HS-27A (cell line): ENCODE measurements at regions not wholly inside any gene's neighbourhood (a gene's known extent, or its start where the extent isn't known, plus 50 kb on each side); places are given as distances from the start of the nearest gene placed in this dataset.
"Not testable (repeated sequence)": the region's sequence is repeated elsewhere in the genome, so short reads cannot be mapped to it uniquely, and the experiment has no call there.

Experiments used
- DNase-seq: peaks from one replicate; pipeline ENCODE4 v3.0.0-alpha.2; 2012; ENCODE audit warnings: low read depth, missing footprints

DNA sequence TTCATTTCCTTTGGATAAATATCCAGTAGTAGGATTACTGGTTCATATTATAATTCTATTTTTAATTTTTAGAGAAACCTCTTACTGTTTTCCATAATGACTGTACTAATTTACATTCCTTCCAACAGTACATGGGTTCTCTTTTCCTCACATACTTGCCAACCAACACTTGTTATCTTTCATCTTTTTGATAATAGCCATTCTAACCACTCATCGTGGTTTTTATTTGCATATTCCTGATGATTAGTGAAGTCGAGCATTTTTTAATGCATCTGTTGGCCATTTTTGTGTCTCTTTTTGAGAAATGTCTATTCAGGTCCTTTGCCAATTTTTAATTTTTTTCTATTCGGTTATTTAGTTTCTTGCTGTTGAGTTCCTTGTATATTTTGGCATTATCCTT is 457.7 kb upstream of the PDE3A start:
- DNase-seq: no peak

DNA sequence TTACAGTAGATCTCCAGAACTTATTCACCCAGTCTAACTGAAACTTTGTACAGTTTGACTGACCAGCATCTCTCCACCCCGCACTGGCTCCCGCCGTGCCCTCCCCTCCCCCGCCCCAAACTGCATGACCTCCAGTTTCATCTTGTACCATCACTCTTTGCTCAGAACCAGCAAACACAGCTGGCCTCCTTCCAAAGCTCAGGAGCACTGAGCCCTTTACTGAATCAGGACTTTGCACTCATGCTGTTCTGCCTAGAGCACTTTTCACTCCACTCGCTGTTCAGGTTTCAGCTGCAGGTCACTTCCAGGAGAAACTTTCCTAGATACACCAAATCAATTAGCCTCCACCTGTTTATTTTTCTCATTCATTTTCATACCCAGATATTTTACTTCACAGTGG is 455.3 kb upstream of the PDE3A start:
- no peak for DNase-seq

GRCh38 chr12:19915392-19916195 is 452.7 kb upstream of the PDE3A start:
- peak; percentile 23 for DNase-seq

GRCh38 chr12:19916196-19916753 is 452.1 kb upstream of the PDE3A start:
- no peak for DNase-seq

GRCh38 chr12:19916974-19917373 is 451.4 kb upstream of the PDE3A start:
- DNase-seq: no peak

DNA sequence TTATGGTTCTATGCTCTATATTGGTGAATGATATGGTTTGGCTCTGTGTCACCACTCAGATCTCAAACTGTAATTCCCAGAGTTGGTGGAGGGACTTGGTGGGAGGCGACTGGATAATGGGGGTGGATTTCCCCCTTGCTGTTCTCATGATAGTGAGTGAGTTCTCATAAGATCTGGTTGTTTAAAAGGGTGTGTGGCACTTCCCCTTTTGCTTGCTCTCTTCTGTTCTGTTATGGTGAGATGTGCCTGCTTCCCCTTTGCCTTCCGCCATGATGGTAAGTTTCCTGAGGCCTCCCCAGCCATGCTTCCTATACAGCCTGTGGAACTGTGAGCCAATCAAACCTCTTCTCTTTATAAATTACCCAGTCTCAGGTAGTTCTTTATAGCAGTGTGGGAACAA is 446.6 kb upstream of the PDE3A start:
- DNase-seq: not testable (repeated sequence)

DNA sequence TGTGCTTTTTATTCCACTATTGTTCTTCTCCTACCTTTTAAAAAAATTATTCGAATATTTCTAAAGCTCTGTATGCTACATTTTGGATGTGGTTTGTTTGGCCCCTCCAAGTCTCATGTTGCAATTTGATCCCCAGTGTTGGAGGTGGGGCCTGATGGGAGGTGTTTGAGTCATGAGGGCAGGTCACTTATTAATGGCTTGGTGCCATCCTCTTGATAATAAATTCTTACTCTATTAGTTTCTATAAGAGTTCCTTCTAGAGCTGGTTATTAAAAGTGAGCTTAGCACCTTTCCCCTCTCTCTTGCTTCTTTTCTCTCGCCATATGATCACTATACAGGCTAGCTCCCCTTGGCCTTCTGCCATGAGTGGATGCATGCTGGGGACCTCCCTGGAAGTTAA is 445.6 kb upstream of the PDE3A start:
- no peak for DNase-seq

DNA sequence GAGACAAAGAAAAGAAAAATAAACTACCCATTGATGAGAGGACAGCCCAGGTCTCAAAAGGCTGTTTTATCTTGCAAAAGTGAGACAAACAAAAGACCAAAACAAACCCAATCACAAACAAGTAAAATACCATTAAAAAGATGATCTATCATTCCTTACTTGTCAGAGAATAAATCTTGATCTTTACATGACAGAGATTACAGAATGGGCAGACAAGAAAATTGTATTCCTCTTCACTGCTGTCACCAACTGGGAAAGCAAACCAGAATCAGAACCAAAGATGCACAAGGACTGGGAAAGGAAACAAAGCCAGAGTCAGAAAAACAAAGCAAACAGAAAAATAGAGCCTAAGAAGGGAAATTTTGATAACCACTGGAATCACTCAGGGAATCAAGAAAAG is 444.0 kb upstream of the PDE3A start:
- no peak for DNase-seq

DNA sequence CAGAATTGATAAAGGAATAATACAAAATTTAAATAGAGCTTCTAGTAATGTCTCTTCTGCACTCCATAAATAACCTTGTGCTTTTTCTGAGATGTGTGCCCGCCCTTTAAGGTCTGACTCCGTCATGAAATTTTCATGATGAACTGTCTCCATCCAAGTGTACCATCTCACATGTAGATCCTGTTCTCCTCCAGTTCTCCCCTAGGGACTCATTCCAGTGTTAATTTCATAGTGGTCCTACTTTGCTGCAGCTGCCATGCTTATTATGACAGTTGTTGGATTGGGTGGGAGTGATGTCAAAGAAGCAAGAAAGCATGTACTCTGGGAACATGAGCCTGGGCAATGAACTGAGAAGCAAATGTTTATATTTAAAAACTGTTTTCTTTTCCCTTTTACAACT is 442.5 kb upstream of the PDE3A start:
- no peak for DNase-seq

- no peak for DNase-seq
These were observed 442.1 kb upstream of the PDE3A start for GRCh38 chr12:19926266-19926665.

GRCh38 chr12:19927661-19928060 is 440.7 kb upstream of the PDE3A start:
- no peak for DNase-seq

DNA sequence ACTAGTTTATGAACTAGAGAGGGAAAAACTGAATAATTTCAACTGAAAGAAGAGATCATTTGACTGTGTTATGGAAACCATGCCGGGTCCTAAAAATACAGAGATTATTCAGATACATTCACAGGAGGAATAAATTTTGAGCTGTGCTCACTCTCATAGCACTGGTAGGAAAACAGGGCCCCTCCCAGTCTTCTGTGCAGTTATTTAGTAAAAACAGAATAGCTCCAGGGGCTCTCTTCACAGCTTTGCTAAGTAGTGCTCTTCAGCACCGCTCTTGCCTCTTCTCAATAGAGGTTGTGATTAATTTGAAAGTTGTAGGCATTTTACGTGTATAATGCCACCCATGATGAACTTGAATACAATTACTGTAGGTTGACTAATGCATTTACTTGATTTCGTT is 435.9 kb upstream of the PDE3A start:
- DNase-seq: no peak

- no peak for DNase-seq
These were observed 434.4 kb upstream of the PDE3A start for GRCh38 chr12:19933924-19934323.

GRCh38 chr12:19937161-19937560 is 431.2 kb upstream of the PDE3A start:
- no peak for DNase-seq

DNA sequence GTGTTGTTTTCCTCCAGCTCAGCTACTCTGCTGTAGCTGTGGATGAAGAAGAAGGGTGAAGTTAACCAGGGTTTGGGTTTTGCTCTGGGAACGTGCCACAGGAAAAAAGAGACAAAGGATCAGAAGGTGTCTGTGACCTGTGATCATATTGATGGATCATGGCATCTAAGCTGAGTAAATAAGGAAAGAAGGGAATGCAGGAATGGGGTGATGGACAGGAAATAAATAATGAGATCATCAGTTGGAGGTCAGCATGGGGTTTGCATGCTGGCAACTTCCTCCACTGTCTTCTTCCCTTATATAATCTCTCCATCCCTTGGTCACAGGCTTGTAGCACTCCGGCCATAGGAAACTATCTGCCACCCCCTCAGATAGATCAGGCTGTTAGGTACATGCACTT is 430.3 kb upstream of the PDE3A start:
- DNase-seq: no peak

DNA sequence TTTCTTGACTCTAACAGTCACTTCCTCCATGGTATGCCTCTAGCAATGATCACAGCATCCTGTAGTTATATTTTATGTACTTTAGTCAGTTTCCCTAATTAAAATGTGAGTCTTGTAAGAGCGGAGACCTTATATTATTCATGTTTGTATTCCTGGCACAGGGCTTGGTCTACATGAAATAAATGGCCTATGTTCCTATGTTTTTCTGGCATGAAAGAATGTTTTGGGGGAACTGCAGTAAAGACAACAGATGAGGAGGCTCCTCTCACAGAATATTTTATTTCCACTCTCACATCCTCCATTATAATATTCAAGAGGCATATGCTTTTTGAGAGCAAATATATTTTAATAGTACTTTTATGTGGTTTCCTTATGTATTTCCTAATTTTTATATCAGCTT is 429.8 kb upstream of the PDE3A start:
- DNase-seq: no peak

DNA sequence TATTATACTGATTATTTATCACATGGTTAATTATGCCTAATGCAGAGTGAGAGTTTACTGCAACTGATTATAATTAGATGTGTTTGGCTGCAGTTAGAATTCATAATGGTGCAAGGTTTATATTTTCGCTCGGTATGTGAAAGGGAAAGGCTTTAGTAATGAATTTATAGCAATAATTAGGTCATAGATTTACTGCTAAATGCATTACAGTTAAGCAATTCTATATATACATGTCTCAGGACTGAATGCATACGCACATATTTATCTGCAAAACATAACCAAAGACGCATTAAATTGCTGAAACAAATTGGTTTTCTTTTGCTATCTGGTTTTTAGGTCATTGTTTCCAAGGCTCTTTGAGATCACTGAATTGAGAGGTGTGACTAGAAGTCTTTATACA is 428.1 kb upstream of the PDE3A start:
- no peak for DNase-seq

DNA sequence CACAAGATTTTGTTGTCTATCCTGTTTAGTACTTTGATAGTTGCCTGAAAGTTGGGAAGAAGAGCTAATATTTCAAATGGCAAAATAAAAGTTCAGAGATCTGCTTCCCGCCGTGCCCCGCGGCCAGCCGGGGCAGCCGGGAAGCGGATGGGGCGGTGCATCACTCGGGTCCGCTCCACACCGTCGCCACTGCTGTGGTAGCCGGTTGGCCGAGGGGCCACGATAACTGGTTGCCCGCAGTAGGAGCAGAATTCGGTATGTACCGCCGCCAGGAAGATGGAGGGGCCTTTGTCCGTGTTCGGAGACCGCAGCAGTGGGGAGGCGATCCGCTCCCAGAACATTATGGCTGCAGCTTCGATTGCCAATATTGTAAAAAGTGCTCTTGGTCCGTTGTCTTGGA is 427.2 kb upstream of the PDE3A start:
- no peak for DNase-seq

DNA sequence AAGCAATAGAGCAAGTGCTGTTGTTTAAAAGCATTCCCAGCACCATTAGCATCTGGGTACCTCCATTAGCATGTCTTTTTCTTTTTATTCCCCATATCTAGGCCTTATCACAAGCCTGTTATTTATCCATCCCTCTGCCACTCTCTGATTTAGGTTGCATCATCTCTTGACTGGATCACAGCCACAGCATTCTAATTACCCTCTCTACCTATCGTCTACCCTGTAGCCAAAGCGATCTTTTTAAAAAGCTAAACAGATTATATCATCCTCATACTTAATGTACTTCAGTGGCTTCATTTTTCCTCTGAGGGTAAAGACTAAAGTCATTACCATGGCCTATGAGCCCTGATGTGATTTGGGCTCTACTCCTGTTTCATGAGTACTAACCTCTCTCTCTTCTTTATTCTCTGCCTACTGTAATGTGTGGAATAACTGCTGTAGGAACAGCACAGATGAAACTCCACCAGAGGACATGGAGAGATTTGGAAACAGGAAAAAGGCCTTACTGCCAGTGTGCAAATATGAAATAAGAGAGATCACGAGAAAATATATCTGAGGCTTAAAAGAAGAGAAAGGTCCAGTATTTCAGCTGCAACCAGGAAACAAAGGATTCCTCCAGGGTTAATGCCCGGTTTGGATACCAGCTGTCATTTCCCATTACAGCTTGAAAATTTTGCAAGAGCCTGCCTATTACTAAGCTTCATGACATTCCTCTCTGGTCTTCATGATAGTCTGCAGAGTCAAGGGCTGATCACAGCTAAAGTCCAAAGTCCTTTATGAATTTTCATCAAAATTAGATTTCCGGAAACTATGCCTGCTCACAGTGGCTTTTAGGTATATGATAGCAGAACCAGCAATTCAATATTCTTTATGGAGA is 422.5 kb upstream of the PDE3A start:
- DNase-seq: no peak

GRCh38 chr12:19946550-19946949 is 421.8 kb upstream of the PDE3A start:
- peak; percentile 87 for DNase-seq

DNA sequence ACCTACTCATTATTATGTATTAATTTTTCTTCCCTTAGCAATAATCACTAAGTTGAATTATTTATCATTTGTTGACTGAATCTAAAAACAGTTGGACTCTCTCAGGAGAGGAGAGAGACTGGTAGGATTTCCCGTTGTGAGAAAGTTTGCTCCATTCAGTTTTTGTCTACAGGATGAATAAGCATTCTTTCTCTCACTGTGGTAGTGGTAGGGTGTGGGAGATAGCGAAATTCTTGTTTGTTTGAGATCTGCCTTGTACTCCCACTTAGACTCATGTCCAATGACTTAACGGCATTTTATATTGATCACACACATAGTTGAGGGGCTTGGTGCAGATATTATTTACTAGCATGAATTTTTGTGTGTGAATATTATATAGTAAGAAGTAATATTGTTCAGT is 421.0 kb upstream of the PDE3A start:
- DNase-seq: no peak

- no peak for DNase-seq
These were observed 416.7 kb upstream of the PDE3A start for GRCh38 chr12:19951664-19952063.

GRCh38 chr12:19953734-19954133 is 414.6 kb upstream of the PDE3A start:
- no peak for DNase-seq
